ENCODE measurements at regions not wholly inside any gene's neighbourhood (a gene's known extent, or its start where the extent isn't known, plus 50 kb on each side); places are given as distances from the start of the nearest gene placed in this dataset.

GRCh38 chr9:90124961-90125360 lies 517.7 kb downstream of the DIRAS2 start:
- Mint-ChIP-seq H3K9me3 (peaks cover 19% of the 10 kb centered on the region), H3K4me3 (no peak overlapping the region), H3K4me1 (peaks cover 24% of the 10 kb centered on the region), H3K27me3 (ENCODE audit: low read depth, poor library complexity) (peaks cover 7% of the 10 kb centered on the region), H3K36me3 (ENCODE audit: low read depth) (peaks cover 7% of the 10 kb centered on the region), H3K27ac (no peak overlapping the region)
- TF ChIP-seq, protein P1, sequence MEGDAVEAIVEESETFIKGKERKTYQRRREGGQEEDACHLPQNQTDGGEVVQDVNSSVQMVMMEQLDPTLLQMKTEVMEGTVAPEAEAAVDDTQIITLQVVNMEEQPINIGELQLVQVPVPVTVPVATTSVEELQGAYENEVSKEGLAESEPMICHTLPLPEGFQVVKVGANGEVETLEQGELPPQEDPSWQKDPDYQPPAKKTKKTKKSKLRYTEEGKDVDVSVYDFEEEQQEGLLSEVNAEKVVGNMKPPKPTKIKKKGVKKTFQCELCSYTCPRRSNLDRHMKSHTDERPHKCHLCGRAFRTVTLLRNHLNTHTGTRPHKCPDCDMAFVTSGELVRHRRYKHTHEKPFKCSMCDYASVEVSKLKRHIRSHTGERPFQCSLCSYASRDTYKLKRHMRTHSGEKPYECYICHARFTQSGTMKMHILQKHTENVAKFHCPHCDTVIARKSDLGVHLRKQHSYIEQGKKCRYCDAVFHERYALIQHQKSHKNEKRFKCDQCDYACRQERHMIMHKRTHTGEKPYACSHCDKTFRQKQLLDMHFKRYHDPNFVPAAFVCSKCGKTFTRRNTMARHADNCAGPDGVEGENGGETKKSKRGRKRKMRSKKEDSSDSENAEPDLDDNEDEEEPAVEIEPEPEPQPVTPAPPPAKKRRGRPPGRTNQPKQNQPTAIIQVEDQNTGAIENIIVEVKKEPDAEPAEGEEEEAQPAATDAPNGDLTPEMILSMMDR (IDR thresholded peaks at IDR 0.05): no peak
- DNase-seq: no peak

GRCh38 chr9:90127923-90128322 lies 514.7 kb downstream of the DIRAS2 start:
- Mint-ChIP-seq H3K27me3 (ENCODE audit: low read depth, poor library complexity) (peaks cover 10% of the 10 kb centered on the region), H3K9me3 (peaks cover 18% of the 10 kb centered on the region), H3K4me1 (peaks cover 24% of the 10 kb centered on the region), H3K36me3 (ENCODE audit: low read depth) (peaks cover 7% of the 10 kb centered on the region), H3K4me3 (no peak overlapping the region), H3K27ac (no peak overlapping the region)
- no peak for DNase-seq
- TF ChIP-seq, protein P1 (IDR thresholded peaks at IDR 0.05): no peak

DNA sequence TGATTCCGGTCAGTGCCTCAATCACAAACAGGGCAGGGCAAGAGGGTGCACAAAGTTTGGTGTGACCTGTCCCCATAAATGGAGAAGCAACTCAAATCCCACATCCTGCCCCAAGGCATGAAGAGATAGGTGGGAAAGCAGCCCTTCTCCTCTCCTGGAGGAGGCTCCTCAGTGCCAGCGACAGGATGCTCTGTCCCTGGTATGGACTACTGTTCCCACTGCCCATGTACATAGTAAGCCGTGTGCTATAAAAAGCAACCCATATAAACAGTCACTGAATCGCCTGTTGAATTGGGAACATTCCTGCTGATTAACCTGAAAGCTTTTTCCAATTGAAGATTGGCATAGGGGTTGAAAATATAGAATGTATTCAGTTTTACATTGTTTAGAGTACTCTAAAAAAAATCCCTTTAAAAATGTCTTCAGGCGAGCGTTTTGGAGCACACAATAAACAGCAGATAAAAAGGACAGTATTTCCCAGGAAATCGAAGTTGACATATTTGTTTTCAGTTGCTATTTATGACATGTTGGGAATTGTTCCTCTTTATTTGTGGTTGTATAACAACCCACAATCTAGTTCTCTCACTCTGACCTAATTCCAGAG lies 513.9 kb downstream of the DIRAS2 start:
- TF ChIP-seq, protein P1 (IDR thresholded peaks at IDR 0.05): no peak
- DNase-seq: no peak
- peaks cover 7% of the 10 kb centered on the region for H3K36me3 Mint-ChIP-seq (ENCODE audit: low read depth)
- H3K27me3 Mint-ChIP-seq (ENCODE audit: low read depth, poor library complexity): peaks cover 10% of the 10 kb centered on the region
- no peak overlapping the region for H3K27ac Mint-ChIP-seq
- peaks cover 10% of the 10 kb centered on the region for H3K9me3 Mint-ChIP-seq
- H3K4me3 Mint-ChIP-seq: no peak overlapping the region
- H3K4me1 Mint-ChIP-seq: peaks cover 24% of the 10 kb centered on the region

DNA sequence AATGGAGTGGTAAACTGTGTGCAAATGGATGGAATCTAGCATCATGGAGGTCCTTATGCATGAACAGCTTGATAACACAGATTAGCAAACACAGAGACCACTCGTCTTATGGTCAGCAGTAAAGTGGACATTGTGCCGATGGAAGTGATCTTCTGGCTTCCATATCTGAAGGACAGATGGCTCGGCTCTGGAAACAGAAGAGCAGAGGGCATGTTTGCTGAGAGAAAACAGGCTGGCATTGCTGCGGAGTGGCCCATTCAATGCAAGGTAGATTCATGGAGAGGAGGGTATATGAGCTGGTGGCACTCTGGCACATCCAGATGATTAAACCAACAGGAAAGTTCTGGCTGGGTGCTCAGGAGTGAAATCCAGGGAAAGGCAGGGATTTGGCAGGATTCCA lies 513.2 kb downstream of the DIRAS2 start:
- Mint-ChIP-seq H3K4me3 (no peak overlapping the region), H3K27me3 (ENCODE audit: low read depth, poor library complexity) (peaks cover 14% of the 10 kb centered on the region), H3K4me1 (peaks cover 21% of the 10 kb centered on the region), H3K27ac (no peak overlapping the region), H3K36me3 (ENCODE audit: low read depth) (peaks cover 3% of the 10 kb centered on the region), H3K9me3 (peaks cover 4% of the 10 kb centered on the region)
- DNase-seq: no peak
- TF ChIP-seq, protein P1 (IDR thresholded peaks at IDR 0.05): no peak

DNA sequence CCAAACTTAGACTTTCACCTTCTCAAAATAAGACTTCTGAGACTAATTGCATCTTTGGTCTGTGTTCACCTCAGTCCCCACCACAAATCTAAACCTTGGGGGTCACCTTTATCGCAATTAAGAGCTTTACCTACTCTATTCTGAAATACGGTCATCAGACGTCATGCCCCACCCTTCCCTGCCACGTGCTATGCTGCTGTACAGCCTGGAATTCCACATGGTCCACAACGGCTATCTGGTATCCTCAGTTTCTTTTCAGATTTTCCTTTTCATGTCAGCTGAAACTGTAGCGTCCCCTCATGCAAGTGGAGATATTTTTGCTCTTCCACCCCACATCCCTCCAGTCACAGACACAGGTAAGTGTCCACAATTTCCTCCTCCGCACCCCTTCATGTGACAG lies 511.1 kb downstream of the DIRAS2 start:
- Mint-ChIP-seq H3K27me3 (ENCODE audit: low read depth, poor library complexity) (peaks cover 15% of the 10 kb centered on the region), H3K4me1 (peaks cover 4% of the 10 kb centered on the region), H3K27ac (no peak overlapping the region), H3K9me3 (no peaks in the 10 kb centered on the region), H3K4me3 (no peak overlapping the region), H3K36me3 (ENCODE audit: low read depth) (no peaks in the 10 kb centered on the region)
- TF ChIP-seq, protein P1 (IDR thresholded peaks at IDR 0.05): no peak
- DNase-seq: no peak

- DNase-seq: no peak
- H3K36me3 Mint-ChIP-seq (ENCODE audit: low read depth): no peaks in the 10 kb centered on the region
- H3K4me1 Mint-ChIP-seq: peaks cover 5% of the 10 kb centered on the region
- H3K4me3 Mint-ChIP-seq: no peak overlapping the region
- no peaks in the 10 kb centered on the region for H3K9me3 Mint-ChIP-seq
- H3K27ac Mint-ChIP-seq: no peak overlapping the region
- H3K27me3 Mint-ChIP-seq (ENCODE audit: low read depth, poor library complexity): peaks cover 15% of the 10 kb centered on the region
- TF ChIP-seq, protein P1 (IDR thresholded peaks at IDR 0.05): no peak
These were observed 509.8 kb downstream of the DIRAS2 start for GRCh38 chr9:90132866-90133265.
